Vagina (tissue), 2 donors: ENCODE measurements at regions not wholly inside any gene's neighbourhood (a gene's known extent, or its start where the extent isn't known, plus 50 kb on each side); places are given as distances from the start of the nearest gene placed in this dataset.

Experiments
- DNase-seq, 2 donors: peaks; one replicate each; pipeline ENCODE4 v3.0.0-alpha.2; 2017; ENCODE audit errors: extremely low spot score in 2 of 2
- H3K27ac ChIP-seq: fragments of 200-600 bp; sonication (generic); one replicate; pipeline ENCODE4 v1.5.1; 2019
- H3K27me3 ChIP-seq: fragments of 200-600 bp; sonication (generic); one replicate; pipeline ENCODE4 v1.5.1; 2019
- H3K36me3 ChIP-seq, 2 donors: fragments of 200-600 bp; sonication (generic); one replicate each; pipeline ENCODE4 v1.5.1; 2017 to 2019
- H3K4me1 ChIP-seq: fragments of 200-600 bp; sonication (generic); one replicate; pipeline ENCODE4 v1.5.1; 2019
- H3K4me3 ChIP-seq, 2 donors: fragments of 200-600 bp; sonication (generic); 1 replicate in 1 of 2; 2 replicates in 1 of 2; pipeline ENCODE4 v1.5.1; 2016 to 2019
- H3K9me3 ChIP-seq: fragments of 200-600 bp; sonication (generic); one replicate; pipeline ENCODE4 v1.5.1; 2019
- POLR2A ChIP-seq, 2 donors: fragments of 450-650 bp; IDR thresholded peaks; one replicate each; pipeline ENCODE4 v1.6.1; 2017; ENCODE audit warnings: antibody characterized with exemption in 2 of 2, mild to moderate bottlenecking in 2 of 2, moderate library complexity in 2 of 2
- POLR2AphosphoS5 ChIP-seq, 2 donors: sonication (generic); formaldehyde crosslinking; IDR thresholded peaks; one replicate each; pipeline ENCODE4 v1.9.0; 2017; ENCODE audit warnings: antibody characterized with exemption in 2 of 2, mild to moderate bottlenecking in 2 of 2, low read depth in 1 of 2; ENCODE audit not compliant: insufficient read depth in 1 of 2
- intact Hi-C: fragments of 100-400 bp; cut with DNase I; formaldehyde crosslinking; loops from one replicate; pipeline ENCODE4 v1.15.1; 2023
- TF ChIP-seq, protein P1 (sequence below), 3 experiments: fragments of 450-650 bp in 2 of 3; fragments of 200-600 bp in 1 of 3; sonication (generic) in 1 of 3; IDR thresholded peaks; one replicate each; pipeline ENCODE4 v1.5.1; 2017 to 2019; ENCODE audit warnings: antibody characterized with exemption in 3 of 3, mild to moderate bottlenecking in 2 of 3, moderate library complexity in 2 of 3

DNA sequence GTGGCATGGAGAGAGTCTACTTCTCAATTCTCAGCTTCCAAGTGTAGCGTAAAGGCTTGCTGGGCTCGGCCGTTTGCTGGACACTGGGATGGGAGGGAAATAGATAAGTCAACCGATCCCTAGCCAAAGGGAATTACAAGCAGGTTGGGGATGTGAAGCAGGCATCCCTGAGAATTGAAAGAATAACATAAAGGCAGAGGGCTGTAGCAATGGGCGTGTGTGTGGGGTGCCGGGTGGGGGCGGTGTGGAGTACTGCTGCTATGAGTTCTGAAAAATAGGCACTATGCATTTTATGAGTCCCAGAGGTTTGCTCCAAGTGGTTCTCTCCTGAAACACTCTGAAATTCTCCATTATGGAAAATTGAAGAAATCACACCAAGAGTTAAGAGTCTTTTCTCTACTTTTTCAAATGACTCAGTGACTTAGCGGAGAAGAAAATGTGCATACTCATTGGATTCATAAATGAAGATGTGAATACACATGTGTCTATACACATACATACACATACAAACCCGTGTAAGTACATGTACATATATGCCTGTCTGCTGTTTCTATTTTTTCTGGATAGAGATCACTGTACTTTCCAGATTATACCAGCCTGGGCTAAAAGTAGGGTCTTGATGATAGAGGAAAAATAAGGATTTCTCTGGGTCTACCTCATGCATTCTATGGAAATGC, 65.4 kb downstream of the ADRA2A start:
- Histone ChIP-seq H3K4me1 (no peaks in the 10 kb centered on the region), H3K4me3 (no peak overlapping the region), H3K36me3 (no peaks in the 10 kb centered on the region), H3K27me3 (no peaks in the 10 kb centered on the region), H3K27ac (no peak overlapping the region), H3K9me3 (no peaks in the 10 kb centered on the region)
- DNase-seq, result no peak
- TF ChIP-seq, protein P1, sequence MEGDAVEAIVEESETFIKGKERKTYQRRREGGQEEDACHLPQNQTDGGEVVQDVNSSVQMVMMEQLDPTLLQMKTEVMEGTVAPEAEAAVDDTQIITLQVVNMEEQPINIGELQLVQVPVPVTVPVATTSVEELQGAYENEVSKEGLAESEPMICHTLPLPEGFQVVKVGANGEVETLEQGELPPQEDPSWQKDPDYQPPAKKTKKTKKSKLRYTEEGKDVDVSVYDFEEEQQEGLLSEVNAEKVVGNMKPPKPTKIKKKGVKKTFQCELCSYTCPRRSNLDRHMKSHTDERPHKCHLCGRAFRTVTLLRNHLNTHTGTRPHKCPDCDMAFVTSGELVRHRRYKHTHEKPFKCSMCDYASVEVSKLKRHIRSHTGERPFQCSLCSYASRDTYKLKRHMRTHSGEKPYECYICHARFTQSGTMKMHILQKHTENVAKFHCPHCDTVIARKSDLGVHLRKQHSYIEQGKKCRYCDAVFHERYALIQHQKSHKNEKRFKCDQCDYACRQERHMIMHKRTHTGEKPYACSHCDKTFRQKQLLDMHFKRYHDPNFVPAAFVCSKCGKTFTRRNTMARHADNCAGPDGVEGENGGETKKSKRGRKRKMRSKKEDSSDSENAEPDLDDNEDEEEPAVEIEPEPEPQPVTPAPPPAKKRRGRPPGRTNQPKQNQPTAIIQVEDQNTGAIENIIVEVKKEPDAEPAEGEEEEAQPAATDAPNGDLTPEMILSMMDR (IDR thresholded peaks at IDR 0.05), result no peak
- TF ChIP-seq POLR2AphosphoS5 (IDR thresholded peaks at IDR 0.05; ENCODE audit: insufficient read depth in 1 of 2, low read depth in 1 of 2) (no peak), POLR2A (IDR thresholded peaks at IDR 0.05) (no peak)
- intact Hi-C loops, result no loop called here

DNA sequence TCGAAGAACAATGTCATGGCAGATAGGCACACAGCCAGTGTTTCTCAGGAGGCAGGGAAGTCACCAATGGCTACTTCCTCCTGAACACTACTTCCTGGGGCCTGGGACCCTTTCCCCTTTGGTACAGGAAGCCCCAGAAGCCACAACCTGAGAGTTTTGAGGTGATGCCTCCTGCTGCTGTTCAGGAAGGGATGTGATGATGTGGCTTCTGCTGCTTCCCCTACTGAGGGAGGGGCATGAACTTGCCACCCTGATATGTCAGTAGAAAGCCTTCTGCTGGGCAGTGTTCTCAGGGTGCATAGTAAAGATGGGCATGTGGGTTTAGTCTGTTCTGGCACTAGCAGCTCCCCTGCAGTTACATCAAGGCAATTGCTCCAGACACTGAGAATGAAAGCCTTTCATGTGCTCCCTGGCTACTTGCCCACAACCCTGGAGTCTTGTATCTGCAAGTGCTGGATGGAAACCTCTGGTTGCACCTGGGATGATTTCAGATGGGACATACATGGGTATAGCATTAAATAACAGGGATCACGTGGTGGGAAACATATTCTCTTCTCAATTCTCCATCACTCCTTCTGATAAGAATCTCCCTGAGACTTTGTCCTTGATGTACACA, 69.3 kb downstream of the ADRA2A start:
- no peaks in the 10 kb centered on the region for H3K9me3 ChIP-seq
- H3K4me3 ChIP-seq, result no peak overlapping the region
- intact Hi-C loops, result no loop called here
- H3K4me1 ChIP-seq, result no peaks in the 10 kb centered on the region
- DNase-seq, result no peak
- H3K27me3 ChIP-seq, result no peaks in the 10 kb centered on the region
- TF ChIP-seq, protein P1 (IDR thresholded peaks at IDR 0.05), result no peak
- TF ChIP-seq POLR2AphosphoS5 (IDR thresholded peaks at IDR 0.05; ENCODE audit: insufficient read depth in 1 of 2, low read depth in 1 of 2), result no peak
- no peak for TF ChIP-seq POLR2A (IDR thresholded peaks at IDR 0.05)
- H3K36me3 ChIP-seq, result no peaks in the 10 kb centered on the region
- no peak overlapping the region for H3K27ac ChIP-seq

DNA sequence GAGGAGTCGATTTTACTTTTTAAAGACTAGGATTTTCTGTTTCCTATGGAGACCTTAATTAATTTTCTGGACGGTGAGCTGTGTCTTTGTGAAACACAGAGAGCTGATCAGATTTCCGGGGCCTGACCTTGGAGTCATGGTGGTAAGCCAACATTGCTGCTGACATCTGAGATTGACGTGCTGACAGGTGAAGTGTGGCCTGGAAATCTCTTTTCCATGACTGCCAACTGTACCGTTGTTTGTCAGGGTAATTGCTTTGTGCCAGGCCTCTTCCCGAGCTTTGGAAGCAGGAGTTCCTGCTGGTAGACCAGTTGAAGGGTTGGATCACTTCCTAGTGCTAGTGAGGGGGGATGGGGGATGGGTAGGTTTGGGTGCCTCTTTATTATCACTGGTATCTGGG, 71.2 kb downstream of the ADRA2A start:
- no peaks in the 10 kb centered on the region for H3K27me3 ChIP-seq
- H3K4me3 ChIP-seq, result no peak overlapping the region
- no peak overlapping the region for H3K27ac ChIP-seq
- intact Hi-C loops, result no loop called here
- no peaks in the 10 kb centered on the region for H3K36me3 ChIP-seq
- H3K9me3 ChIP-seq, result no peaks in the 10 kb centered on the region
- TF ChIP-seq POLR2A (IDR thresholded peaks at IDR 0.05) (no peak), POLR2AphosphoS5 (IDR thresholded peaks at IDR 0.05; ENCODE audit: insufficient read depth in 1 of 2, low read depth in 1 of 2) (no peak)
- TF ChIP-seq, protein P1 (IDR thresholded peaks at IDR 0.05), result no peak
- no peaks in the 10 kb centered on the region for H3K4me1 ChIP-seq
- DNase-seq, result no peak

DNA sequence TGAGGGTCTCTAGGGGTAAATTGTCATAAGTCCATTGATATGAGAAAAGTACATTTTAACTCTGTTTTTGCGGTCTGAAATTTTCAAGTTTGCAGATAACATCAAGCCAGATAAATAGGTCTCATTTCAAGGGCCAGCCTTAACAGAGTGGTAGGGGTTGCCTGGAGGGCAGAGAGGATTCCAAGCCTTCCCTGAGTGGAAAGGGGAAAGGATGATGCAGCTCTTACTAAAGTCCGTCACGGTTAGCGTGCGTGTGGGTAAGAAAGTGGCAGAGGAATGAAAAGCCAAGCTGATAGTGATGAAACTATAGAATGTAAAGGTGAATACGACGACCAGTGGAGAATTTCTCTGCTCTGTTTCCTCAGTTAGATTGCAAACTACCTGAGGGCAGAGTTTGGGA, 71.6 kb downstream of the ADRA2A start:
- H3K36me3 ChIP-seq, result no peaks in the 10 kb centered on the region
- H3K4me3 ChIP-seq, result no peak overlapping the region
- no peaks in the 10 kb centered on the region for H3K9me3 ChIP-seq
- H3K27ac ChIP-seq, result no peak overlapping the region
- H3K27me3 ChIP-seq, result no peaks in the 10 kb centered on the region
- TF ChIP-seq POLR2A (IDR thresholded peaks at IDR 0.05), result no peak
- no peak for TF ChIP-seq POLR2AphosphoS5 (IDR thresholded peaks at IDR 0.05; ENCODE audit: insufficient read depth in 1 of 2, low read depth in 1 of 2)
- TF ChIP-seq, protein P1 (IDR thresholded peaks at IDR 0.05), result no peak
- intact Hi-C loops, result no loop called here
- H3K4me1 ChIP-seq, result no peaks in the 10 kb centered on the region
- no peak for DNase-seq

DNA sequence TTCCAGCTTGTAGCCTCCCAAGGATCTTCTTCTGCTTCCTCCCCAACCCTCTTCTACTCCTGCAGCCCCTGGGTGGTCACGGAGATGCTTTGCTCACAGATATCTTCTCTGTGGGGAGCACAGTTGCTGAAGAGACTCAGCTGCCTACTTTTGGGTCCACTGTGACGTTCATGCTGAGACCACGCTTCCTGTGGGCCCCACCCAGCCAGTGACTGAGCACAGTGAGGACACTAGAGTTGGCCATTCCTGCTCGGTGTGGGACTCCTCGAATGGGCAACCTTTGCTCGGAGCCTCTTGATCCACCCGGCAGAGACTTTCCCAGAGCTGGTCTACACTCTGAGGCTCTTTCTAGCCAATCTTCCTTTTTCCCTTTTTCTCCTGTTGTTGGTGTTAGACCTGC, 73.9 kb downstream of the ADRA2A start:
- TF ChIP-seq POLR2AphosphoS5 (IDR thresholded peaks at IDR 0.05; ENCODE audit: insufficient read depth in 1 of 2, low read depth in 1 of 2) (no peak), POLR2A (IDR thresholded peaks at IDR 0.05) (no peak)
- TF ChIP-seq, protein P1 (IDR thresholded peaks at IDR 0.05), result no peak
- H3K9me3 ChIP-seq, result no peaks in the 10 kb centered on the region
- H3K27ac ChIP-seq, result no peak overlapping the region
- no peaks in the 10 kb centered on the region for H3K4me1 ChIP-seq
- intact Hi-C loops, result no loop called here
- no peaks in the 10 kb centered on the region for H3K36me3 ChIP-seq
- H3K27me3 ChIP-seq, result no peaks in the 10 kb centered on the region
- no peak for DNase-seq
- H3K4me3 ChIP-seq, result no peak overlapping the region
